ENCODE measurements at regions not wholly inside any gene's neighbourhood (a gene's known extent, or its start where the extent isn't known, plus 50 kb on each side); places are given as distances from the start of the nearest gene placed in this dataset.

DNA sequence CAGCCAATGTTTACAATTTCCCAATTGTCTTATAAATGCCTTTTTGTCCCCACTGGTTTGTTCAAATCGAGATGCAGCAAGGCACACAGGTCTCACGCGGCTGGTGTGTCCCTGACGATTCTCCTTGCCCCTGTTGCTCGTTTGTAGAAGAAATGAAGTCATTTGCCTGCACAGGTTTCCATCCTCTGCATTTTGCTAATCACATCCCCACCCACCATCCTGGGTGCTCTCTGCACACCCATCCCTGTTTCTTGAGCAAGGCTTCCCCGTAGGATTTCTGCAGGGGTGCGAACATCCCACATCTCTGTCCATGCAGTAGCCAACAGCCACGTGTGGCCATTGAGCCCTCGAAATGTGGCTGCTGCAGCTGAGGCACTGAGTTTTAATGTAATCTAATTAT is 59.8 kb upstream of the SOX1 start:
- TF ChIP-seq POLR2AphosphoS5 (IDR thresholded peaks at IDR 0.05; ENCODE audit: low read depth, low read length) (no peak), TCF7L2 (IDR thresholded peaks at IDR 0.05; ENCODE audit: low read depth, low read length) (no peak), SIN3A (IDR thresholded peaks at IDR 0.05; ENCODE audit: borderline replicate concordance, insufficient read depth, low read depth, low read length) (no peak)
- TF ChIP-seq, protein P1, sequence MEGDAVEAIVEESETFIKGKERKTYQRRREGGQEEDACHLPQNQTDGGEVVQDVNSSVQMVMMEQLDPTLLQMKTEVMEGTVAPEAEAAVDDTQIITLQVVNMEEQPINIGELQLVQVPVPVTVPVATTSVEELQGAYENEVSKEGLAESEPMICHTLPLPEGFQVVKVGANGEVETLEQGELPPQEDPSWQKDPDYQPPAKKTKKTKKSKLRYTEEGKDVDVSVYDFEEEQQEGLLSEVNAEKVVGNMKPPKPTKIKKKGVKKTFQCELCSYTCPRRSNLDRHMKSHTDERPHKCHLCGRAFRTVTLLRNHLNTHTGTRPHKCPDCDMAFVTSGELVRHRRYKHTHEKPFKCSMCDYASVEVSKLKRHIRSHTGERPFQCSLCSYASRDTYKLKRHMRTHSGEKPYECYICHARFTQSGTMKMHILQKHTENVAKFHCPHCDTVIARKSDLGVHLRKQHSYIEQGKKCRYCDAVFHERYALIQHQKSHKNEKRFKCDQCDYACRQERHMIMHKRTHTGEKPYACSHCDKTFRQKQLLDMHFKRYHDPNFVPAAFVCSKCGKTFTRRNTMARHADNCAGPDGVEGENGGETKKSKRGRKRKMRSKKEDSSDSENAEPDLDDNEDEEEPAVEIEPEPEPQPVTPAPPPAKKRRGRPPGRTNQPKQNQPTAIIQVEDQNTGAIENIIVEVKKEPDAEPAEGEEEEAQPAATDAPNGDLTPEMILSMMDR (IDR thresholded peaks at IDR 0.05) = no peak
- TF ChIP-seq, protein P2, sequence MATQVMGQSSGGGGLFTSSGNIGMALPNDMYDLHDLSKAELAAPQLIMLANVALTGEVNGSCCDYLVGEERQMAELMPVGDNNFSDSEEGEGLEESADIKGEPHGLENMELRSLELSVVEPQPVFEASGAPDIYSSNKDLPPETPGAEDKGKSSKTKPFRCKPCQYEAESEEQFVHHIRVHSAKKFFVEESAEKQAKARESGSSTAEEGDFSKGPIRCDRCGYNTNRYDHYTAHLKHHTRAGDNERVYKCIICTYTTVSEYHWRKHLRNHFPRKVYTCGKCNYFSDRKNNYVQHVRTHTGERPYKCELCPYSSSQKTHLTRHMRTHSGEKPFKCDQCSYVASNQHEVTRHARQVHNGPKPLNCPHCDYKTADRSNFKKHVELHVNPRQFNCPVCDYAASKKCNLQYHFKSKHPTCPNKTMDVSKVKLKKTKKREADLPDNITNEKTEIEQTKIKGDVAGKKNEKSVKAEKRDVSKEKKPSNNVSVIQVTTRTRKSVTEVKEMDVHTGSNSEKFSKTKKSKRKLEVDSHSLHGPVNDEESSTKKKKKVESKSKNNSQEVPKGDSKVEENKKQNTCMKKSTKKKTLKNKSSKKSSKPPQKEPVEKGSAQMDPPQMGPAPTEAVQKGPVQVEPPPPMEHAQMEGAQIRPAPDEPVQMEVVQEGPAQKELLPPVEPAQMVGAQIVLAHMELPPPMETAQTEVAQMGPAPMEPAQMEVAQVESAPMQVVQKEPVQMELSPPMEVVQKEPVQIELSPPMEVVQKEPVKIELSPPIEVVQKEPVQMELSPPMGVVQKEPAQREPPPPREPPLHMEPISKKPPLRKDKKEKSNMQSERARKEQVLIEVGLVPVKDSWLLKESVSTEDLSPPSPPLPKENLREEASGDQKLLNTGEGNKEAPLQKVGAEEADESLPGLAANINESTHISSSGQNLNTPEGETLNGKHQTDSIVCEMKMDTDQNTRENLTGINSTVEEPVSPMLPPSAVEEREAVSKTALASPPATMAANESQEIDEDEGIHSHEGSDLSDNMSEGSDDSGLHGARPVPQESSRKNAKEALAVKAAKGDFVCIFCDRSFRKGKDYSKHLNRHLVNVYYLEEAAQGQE (IDR thresholded peaks at IDR 0.05; ENCODE audit: insufficient read depth in 1 of 2, low read depth in 2 of 2, low read length in 1 of 2) = no peak
- no peak for ATAC-seq
- intact Hi-C loops (cut with micrococcal nuclease; ENCODE audit: unreplicated experiment) (no loop called here), in situ Hi-C loops (cut with HindIII; ENCODE audit: low pct_unique_long_range_greater_than_20kb, low sequenced_read_pairs) (no loop called here)
- Histone ChIP-seq H3K4me1 (ENCODE audit: control insufficient read depth, insufficient read depth, low read length) (no peaks in the 10 kb centered on the region), H3K4me3 (ENCODE audit: low read depth in 2 of 2, low read length in 2 of 2) (no peak overlapping the region), H3K27ac (ENCODE audit: low read length) (no peak overlapping the region), H3K27me3 (ENCODE audit: control insufficient read depth, insufficient read depth, low read length) (no peaks in the 10 kb centered on the region; the same call in 1 of the 2 replicates), H3K36me3 (ENCODE audit: control insufficient read depth, insufficient read depth, low read length) (no peaks in the 10 kb centered on the region), H3K9me3 (ENCODE audit: control insufficient read depth, insufficient read depth, low read depth, low read length) (no peaks in the 10 kb centered on the region)
- CTCF ChIA-PET = no interaction called here
- no peak for DNase-seq (ENCODE audit: low read depth, low spot score)
- BruUV-seq (replicated peaks) = no TSS peak
- POLR2A ChIA-PET = no interaction called here

GRCh38 chr13:112010714-112011113 is 56.2 kb upstream of the SOX1 start:
- no peak for TF ChIP-seq SIN3A (IDR thresholded peaks at IDR 0.05; ENCODE audit: borderline replicate concordance, insufficient read depth, low read depth, low read length)
- TF ChIP-seq, protein P2 (IDR thresholded peaks at IDR 0.05; ENCODE audit: insufficient read depth in 1 of 2, low read depth in 2 of 2, low read length in 1 of 2) = no peak
- Histone ChIP-seq H3K4me1 (ENCODE audit: control insufficient read depth, insufficient read depth, low read length) (no peaks in the 10 kb centered on the region), H3K27ac (ENCODE audit: low read length) (no peak overlapping the region), H3K27me3 (ENCODE audit: control insufficient read depth, insufficient read depth, low read length) (no peaks in the 10 kb centered on the region), H3K4me3 (ENCODE audit: low read depth in 2 of 2, low read length in 2 of 2) (no peak overlapping the region), H3K36me3 (ENCODE audit: control insufficient read depth, insufficient read depth, low read length) (no peaks in the 10 kb centered on the region), H3K9me3 (ENCODE audit: control insufficient read depth, insufficient read depth, low read depth, low read length) (no peaks in the 10 kb centered on the region)
- CTCF ChIA-PET = no interaction called here
- intact Hi-C loops (cut with micrococcal nuclease; ENCODE audit: unreplicated experiment) (no loop called here), in situ Hi-C loops (cut with HindIII; ENCODE audit: low pct_unique_long_range_greater_than_20kb, low sequenced_read_pairs) (no loop called here)
- DNase-seq (ENCODE audit: low read depth, low spot score) (no peak), ATAC-seq (no peak)
- POLR2A ChIA-PET = no interaction called here
- BruUV-seq (replicated peaks) = no TSS peak
